ENCODE measurements at regions not wholly inside any gene's neighbourhood (a gene's known extent, or its start where the extent isn't known, plus 50 kb on each side); places are given as distances from the start of the nearest gene placed in this dataset.

DNA sequence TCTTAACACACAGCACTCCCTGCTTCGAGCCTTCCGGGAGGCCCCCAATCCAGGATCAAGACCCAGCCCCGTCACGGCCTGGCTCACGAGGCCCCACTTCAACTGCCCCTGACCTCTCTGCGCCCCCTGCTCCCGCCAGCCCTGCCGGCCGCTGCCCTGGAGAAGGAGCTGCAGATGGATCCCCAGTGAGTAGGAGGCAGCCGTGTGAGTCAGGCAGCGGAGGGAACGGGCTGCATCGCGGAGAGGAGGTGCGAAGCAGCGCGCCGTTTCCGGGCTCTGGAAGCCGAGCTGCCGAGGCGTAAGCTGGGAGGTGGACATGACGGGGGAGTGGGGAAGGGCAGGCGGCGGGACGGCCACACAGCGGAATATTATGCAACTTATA, 133.4 kb downstream of the TPRA1 start:
- no peak for TF ChIP-seq POLR2A (IDR thresholded peaks at IDR 0.05; ENCODE audit: borderline replicate concordance, extremely low read depth, insufficient read depth, insufficient read length)
- TF ChIP-seq ELF1 (IDR thresholded peaks at IDR 0.05; ENCODE audit: borderline replicate concordance, low read depth), result no peak
- no peak for TF ChIP-seq POLR2AphosphoS5 (IDR thresholded peaks at IDR 0.05; ENCODE audit: low read depth, low read length)
- TF ChIP-seq, protein P1, sequence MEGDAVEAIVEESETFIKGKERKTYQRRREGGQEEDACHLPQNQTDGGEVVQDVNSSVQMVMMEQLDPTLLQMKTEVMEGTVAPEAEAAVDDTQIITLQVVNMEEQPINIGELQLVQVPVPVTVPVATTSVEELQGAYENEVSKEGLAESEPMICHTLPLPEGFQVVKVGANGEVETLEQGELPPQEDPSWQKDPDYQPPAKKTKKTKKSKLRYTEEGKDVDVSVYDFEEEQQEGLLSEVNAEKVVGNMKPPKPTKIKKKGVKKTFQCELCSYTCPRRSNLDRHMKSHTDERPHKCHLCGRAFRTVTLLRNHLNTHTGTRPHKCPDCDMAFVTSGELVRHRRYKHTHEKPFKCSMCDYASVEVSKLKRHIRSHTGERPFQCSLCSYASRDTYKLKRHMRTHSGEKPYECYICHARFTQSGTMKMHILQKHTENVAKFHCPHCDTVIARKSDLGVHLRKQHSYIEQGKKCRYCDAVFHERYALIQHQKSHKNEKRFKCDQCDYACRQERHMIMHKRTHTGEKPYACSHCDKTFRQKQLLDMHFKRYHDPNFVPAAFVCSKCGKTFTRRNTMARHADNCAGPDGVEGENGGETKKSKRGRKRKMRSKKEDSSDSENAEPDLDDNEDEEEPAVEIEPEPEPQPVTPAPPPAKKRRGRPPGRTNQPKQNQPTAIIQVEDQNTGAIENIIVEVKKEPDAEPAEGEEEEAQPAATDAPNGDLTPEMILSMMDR (IDR thresholded peaks at IDR 0.05 in 2 of 3, conservative IDR thresholded peaks at IDR 0.05 in 1 of 3; ENCODE audit: borderline replicate concordance in 1 of 3, insufficient read depth in 1 of 3, low read depth in 2 of 3, low read length in 2 of 3), result no peak

All from HCT116 (cell line).